ENCODE measurements at regions not wholly inside any gene's neighbourhood (a gene's known extent, or its start where the extent isn't known, plus 50 kb on each side); places are given as distances from the start of the nearest gene placed in this dataset.

DNA sequence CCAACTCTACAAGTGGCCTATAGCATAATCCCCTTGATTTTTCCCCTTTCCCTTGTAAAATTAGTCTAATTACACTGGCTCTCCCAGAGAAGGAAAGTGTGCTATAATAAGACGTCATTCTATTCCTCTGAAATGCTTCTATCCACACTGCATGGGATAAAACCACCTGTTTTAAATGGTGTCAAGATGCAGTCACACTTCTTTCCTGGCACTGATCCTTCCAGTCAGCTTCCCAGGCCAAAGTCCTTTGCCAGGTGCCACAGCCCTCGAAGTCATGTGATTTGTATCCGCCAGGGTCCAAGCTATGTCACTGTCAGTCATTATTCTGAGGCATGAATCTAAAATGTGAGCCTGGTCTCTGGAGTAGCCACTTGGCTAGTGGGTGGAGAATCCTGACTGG lies 169.0 kb upstream of the KIAA1217 start:
- no peaks in the 10 kb centered on the region for H3K79me2 ChIP-seq (ENCODE audit: insufficient read depth, low read length)
- ChIA-PET RAD21 (ENCODE audit: low non-redundant PET in 1 of 2, low total read pairs in 2 of 2, uncharacterized antibody in 2 of 2, unreplicated experiment in 2 of 2) (no interaction called here), POLR2A (no interaction called here), CTCF (no interaction called here)
- no peak overlapping the region for H2AFZ ChIP-seq (ENCODE audit: low read depth, low read length, poor library complexity, severe bottlenecking)
- ATAC-seq (no peak), DNase-seq (ENCODE audit: low read depth, low spot score) (no peak)
- H3K27me3 ChIP-seq (ENCODE audit: insufficient read depth, low read length) = peaks cover 13% of the 10 kb centered on the region; the same call in 1 of the 2 replicates
- no peak overlapping the region for H3K9ac ChIP-seq (ENCODE audit: low read length)
- intact Hi-C loops (cut with micrococcal nuclease) = no loop called here
- TF ChIP-seq ZNF274 (IDR thresholded peaks at IDR 0.05; ENCODE audit: low read depth, low read length) (no peak), POLR2AphosphoS5 (IDR thresholded peaks at IDR 0.05; ENCODE audit: low read depth, low read length) (no peak), ELF1 (IDR thresholded peaks at IDR 0.05; ENCODE audit: borderline replicate concordance, low read depth) (no peak), JUND (IDR thresholded peaks at IDR 0.05) (no peak), CEBPB (IDR thresholded peaks at IDR 0.05; ENCODE audit: low read depth) (no peak), EGR1 (IDR thresholded peaks at IDR 0.05; ENCODE audit: low read depth) (no peak), YY1 (IDR thresholded peaks at IDR 0.05; ENCODE audit: extremely low read depth, insufficient replicate concordance, low read depth, low read length) (no peak)
- TF ChIP-seq, protein P1, sequence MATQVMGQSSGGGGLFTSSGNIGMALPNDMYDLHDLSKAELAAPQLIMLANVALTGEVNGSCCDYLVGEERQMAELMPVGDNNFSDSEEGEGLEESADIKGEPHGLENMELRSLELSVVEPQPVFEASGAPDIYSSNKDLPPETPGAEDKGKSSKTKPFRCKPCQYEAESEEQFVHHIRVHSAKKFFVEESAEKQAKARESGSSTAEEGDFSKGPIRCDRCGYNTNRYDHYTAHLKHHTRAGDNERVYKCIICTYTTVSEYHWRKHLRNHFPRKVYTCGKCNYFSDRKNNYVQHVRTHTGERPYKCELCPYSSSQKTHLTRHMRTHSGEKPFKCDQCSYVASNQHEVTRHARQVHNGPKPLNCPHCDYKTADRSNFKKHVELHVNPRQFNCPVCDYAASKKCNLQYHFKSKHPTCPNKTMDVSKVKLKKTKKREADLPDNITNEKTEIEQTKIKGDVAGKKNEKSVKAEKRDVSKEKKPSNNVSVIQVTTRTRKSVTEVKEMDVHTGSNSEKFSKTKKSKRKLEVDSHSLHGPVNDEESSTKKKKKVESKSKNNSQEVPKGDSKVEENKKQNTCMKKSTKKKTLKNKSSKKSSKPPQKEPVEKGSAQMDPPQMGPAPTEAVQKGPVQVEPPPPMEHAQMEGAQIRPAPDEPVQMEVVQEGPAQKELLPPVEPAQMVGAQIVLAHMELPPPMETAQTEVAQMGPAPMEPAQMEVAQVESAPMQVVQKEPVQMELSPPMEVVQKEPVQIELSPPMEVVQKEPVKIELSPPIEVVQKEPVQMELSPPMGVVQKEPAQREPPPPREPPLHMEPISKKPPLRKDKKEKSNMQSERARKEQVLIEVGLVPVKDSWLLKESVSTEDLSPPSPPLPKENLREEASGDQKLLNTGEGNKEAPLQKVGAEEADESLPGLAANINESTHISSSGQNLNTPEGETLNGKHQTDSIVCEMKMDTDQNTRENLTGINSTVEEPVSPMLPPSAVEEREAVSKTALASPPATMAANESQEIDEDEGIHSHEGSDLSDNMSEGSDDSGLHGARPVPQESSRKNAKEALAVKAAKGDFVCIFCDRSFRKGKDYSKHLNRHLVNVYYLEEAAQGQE (IDR thresholded peaks at IDR 0.05; ENCODE audit: low read depth) = no peak
- TF ChIP-seq, protein P2, sequence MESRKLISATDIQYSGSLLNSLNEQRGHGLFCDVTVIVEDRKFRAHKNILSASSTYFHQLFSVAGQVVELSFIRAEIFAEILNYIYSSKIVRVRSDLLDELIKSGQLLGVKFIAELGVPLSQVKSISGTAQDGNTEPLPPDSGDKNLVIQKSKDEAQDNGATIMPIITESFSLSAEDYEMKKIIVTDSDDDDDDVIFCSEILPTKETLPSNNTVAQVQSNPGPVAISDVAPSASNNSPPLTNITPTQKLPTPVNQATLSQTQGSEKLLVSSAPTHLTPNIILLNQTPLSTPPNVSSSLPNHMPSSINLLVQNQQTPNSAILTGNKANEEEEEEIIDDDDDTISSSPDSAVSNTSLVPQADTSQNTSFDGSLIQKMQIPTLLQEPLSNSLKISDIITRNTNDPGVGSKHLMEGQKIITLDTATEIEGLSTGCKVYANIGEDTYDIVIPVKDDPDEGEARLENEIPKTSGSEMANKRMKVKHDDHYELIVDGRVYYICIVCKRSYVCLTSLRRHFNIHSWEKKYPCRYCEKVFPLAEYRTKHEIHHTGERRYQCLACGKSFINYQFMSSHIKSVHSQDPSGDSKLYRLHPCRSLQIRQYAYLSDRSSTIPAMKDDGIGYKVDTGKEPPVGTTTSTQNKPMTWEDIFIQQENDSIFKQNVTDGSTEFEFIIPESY (IDR thresholded peaks at IDR 0.05; ENCODE audit: extremely low read depth, insufficient replicate concordance, low read length) = no peak
- TF ChIP-seq, protein P3, sequence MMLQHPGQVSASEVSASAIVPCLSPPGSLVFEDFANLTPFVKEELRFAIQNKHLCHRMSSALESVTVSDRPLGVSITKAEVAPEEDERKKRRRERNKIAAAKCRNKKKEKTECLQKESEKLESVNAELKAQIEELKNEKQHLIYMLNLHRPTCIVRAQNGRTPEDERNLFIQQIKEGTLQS (IDR thresholded peaks at IDR 0.05) = no peak
- TF ChIP-seq, protein P4, sequence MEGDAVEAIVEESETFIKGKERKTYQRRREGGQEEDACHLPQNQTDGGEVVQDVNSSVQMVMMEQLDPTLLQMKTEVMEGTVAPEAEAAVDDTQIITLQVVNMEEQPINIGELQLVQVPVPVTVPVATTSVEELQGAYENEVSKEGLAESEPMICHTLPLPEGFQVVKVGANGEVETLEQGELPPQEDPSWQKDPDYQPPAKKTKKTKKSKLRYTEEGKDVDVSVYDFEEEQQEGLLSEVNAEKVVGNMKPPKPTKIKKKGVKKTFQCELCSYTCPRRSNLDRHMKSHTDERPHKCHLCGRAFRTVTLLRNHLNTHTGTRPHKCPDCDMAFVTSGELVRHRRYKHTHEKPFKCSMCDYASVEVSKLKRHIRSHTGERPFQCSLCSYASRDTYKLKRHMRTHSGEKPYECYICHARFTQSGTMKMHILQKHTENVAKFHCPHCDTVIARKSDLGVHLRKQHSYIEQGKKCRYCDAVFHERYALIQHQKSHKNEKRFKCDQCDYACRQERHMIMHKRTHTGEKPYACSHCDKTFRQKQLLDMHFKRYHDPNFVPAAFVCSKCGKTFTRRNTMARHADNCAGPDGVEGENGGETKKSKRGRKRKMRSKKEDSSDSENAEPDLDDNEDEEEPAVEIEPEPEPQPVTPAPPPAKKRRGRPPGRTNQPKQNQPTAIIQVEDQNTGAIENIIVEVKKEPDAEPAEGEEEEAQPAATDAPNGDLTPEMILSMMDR (IDR thresholded peaks at IDR 0.05 in 2 of 3, conservative IDR thresholded peaks at IDR 0.05 in 1 of 3; ENCODE audit: borderline replicate concordance in 1 of 3, insufficient read depth in 1 of 3, low read depth in 2 of 3, low read length in 2 of 3) = no peak
- no peak overlapping the region for H3K4me2 ChIP-seq (ENCODE audit: low read length)
- H3K4me3 ChIP-seq (replicated peaks in 1 of 2; ENCODE audit: low read depth in 1 of 2, low read length in 2 of 2) = no peak overlapping the region
- H3K36me3 ChIP-seq (ENCODE audit: control insufficient read depth in 1 of 2, insufficient read depth in 2 of 2, low read length in 2 of 2) = no peaks in the 10 kb centered on the region
- no peaks in the 10 kb centered on the region for H3K9me3 ChIP-seq (ENCODE audit: control insufficient read depth in 1 of 2, insufficient read depth in 1 of 2, low read depth in 1 of 2, low read length in 2 of 2)
- no peaks in the 10 kb centered on the region for H3K9me2 ChIP-seq (ENCODE audit: insufficient read depth)
- no peaks in the 10 kb centered on the region for H4K20me1 ChIP-seq (ENCODE audit: insufficient read depth)
- H3K4me1 ChIP-seq (ENCODE audit: control insufficient read depth in 1 of 2, insufficient read depth in 2 of 2, low read length in 2 of 2) = no peaks in the 10 kb centered on the region
- no TSS peak for BruUV-seq (replicated peaks)
- no peak overlapping the region for H3K27ac ChIP-seq (ENCODE audit: low read depth, low read length)
